ENCODE measurements at regions not wholly inside any gene's neighbourhood (a gene's known extent, or its start where the extent isn't known, plus 50 kb on each side); places are given as distances from the start of the nearest gene placed in this dataset.

DNA sequence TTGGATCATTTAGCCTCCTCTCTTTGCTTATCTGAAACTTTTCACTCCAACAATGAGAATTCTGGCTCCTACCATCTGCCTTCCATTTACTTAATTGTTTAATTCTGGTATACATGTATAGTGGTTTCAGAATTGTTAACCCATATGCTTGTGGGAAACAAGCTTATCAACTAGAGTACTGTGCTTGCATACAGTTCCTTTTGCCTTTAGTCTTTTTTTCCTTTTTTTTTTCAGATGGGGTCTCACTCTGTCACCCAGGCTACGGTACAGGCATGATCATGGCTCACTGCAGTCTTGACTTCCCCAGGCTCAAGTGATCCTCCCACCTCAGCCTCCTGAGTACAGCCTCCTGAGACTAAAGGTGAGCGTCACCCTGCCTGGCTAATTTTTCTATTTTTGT, 153.8 kb upstream of the LHX5 start:
- Mint-ChIP-seq H3K9me3 (ENCODE audit: low read depth) (peaks cover 12% of the 10 kb centered on the region), H3K27ac (no peak overlapping the region), H3K36me3 (ENCODE audit: low read depth) (no peaks in the 10 kb centered on the region), H3K4me3 (no peak overlapping the region), H3K4me1 (no peaks in the 10 kb centered on the region), H3K27me3 (no peaks in the 10 kb centered on the region)
- ChIA-PET POLR2A (no interaction called here), CTCF (no interaction called here)
- no peak for ATAC-seq
- intact Hi-C loops (cut with DNase I, micrococcal nuclease) = no loop called here
- DNase-seq = no peak

GRCh38 chr12:113622410-113622809, 150.7 kb upstream of the LHX5 start:
- no peak overlapping the region for H3K27ac Mint-ChIP-seq
- H3K27me3 Mint-ChIP-seq = peaks cover 2% of the 10 kb centered on the region
- peaks cover 9% of the 10 kb centered on the region for H3K9me3 Mint-ChIP-seq (ENCODE audit: low read depth)
- POLR2A ChIA-PET = no interaction called here
- no peak for DNase-seq
- no peaks in the 10 kb centered on the region for H3K4me1 Mint-ChIP-seq
- CTCF ChIA-PET = no interaction called here
- H3K4me3 Mint-ChIP-seq = no peak overlapping the region
- intact Hi-C loops (cut with DNase I, micrococcal nuclease) = no loop called here
- H3K36me3 Mint-ChIP-seq (ENCODE audit: low read depth) = no peaks in the 10 kb centered on the region
- ATAC-seq = no peak

DNA sequence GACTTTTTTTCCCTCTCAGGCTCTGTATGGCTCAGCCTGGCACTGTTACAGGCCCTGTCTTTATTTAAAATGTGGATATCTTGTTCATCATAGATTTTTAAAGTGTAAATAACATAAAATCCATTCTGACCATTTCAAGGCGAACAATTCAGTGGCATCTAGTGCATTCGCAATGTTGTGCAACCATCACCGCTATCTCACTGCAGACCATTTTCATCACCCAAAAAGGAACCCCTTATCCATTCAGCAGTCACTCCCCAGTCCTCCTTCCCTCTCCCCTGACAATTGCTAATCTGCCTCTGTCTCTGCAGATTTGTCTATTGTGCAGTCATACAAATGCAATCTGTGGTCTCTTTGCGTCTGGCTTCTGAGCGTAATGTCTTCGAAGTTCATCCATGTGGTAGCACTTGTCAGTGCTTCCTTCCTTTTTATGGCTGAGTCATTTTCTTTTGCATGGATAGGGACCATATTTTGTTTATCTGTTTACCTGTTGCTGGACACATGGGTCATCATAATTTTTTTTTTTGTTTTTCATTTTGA, 148.8 kb upstream of the LHX5 start:
- DNase-seq = no peak
- no peak for ATAC-seq
- Mint-ChIP-seq H3K4me1 (no peaks in the 10 kb centered on the region), H3K27ac (no peak overlapping the region), H3K27me3 (peaks cover 5% of the 10 kb centered on the region), H3K4me3 (no peak overlapping the region), H3K9me3 (ENCODE audit: low read depth) (peaks cover 7% of the 10 kb centered on the region), H3K36me3 (ENCODE audit: low read depth) (no peaks in the 10 kb centered on the region)
- intact Hi-C loops (cut with DNase I, micrococcal nuclease) = no loop called here
- ChIA-PET POLR2A (no interaction called here), CTCF (interaction anchor here (0.7 kb wide), 1 partner anchor 130 kb away, joined by 4 read pairs; no protein-coding TSS in a partner anchor)

- Mint-ChIP-seq H3K27ac (no peak overlapping the region), H3K4me1 (no peaks in the 10 kb centered on the region), H3K27me3 (peaks cover 7% of the 10 kb centered on the region), H3K9me3 (ENCODE audit: low read depth) (peaks cover 5% of the 10 kb centered on the region), H3K4me3 (no peak overlapping the region), H3K36me3 (ENCODE audit: low read depth) (no peaks in the 10 kb centered on the region)
- intact Hi-C loops (cut with DNase I, micrococcal nuclease) = no loop called here
- DNase-seq = no peak
- CTCF ChIA-PET = interaction anchor here (0.6 to 0.7 kb wide), 2 partner anchors 162 to 1831 kb away, joined by 4 to 5 read pairs; no protein-coding TSS in a partner anchor
- no peak for ATAC-seq
- POLR2A ChIA-PET = no interaction called here
Measured at GRCh38 chr12:113619202-113619601, 147.5 kb upstream of the LHX5 start.

GRCh38 chr12:113613414-113613813, 141.7 kb upstream of the LHX5 start:
- H3K9me3 Mint-ChIP-seq (ENCODE audit: low read depth) = peaks cover 5% of the 10 kb centered on the region
- no peak overlapping the region for H3K4me3 Mint-ChIP-seq
- H3K36me3 Mint-ChIP-seq (ENCODE audit: low read depth) = no peaks in the 10 kb centered on the region
- ATAC-seq (no peak), DNase-seq (no peak)
- H3K27ac Mint-ChIP-seq = no peak overlapping the region
- intact Hi-C loops (cut with DNase I, micrococcal nuclease) = no loop called here
- ChIA-PET POLR2A (no interaction called here), CTCF (no interaction called here)
- peaks cover 36% of the 10 kb centered on the region for H3K27me3 Mint-ChIP-seq
- no peaks in the 10 kb centered on the region for H3K4me1 Mint-ChIP-seq

- Mint-ChIP-seq H3K36me3 (ENCODE audit: low read depth) (no peaks in the 10 kb centered on the region), H3K9me3 (ENCODE audit: low read depth) (peaks cover 8% of the 10 kb centered on the region), H3K4me1 (no peaks in the 10 kb centered on the region), H3K4me3 (no peak overlapping the region), H3K27ac (no peak overlapping the region), H3K27me3 (peaks cover 39% of the 10 kb centered on the region)
- POLR2A ChIA-PET = no interaction called here
- DNase-seq (no peak), ATAC-seq (no peak)
- intact Hi-C loops (cut with DNase I, micrococcal nuclease) = no loop called here
- CTCF ChIA-PET = no interaction called here
Measured at GRCh38 chr12:113612793-113613192, 141.1 kb upstream of the LHX5 start.

DNA sequence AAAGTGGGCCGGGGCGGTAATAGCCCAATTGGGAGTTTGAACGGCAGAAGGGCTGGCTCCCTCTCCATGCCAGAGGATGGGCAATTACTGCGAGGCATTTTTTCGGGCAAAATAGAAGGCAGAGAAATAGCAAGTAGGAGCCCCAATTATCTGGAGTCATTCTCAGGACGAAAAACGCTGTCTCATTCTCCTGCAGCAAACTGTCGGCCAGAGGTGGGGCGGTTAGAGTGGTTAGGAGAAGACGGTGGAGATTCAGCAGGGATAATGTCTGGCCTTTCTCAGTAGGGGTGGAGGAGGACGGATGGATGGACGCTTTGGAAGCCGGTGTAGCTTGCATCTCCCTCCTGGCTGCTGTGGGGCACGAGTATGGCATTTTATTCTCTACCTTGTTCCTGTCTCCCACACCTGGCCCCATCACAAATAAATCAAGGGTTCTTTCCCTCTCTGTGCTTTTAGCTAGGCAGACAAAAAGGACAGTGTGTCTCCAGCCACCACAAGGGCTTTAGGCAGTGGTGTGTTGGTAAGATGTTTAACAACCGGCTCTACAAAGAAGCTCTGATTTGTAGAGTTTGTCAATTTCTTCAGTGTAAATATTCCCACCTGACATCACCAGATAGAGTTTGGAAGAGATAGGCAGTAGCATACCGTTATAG, 140.5 kb upstream of the LHX5 start:
- POLR2A ChIA-PET = no interaction called here

DNA sequence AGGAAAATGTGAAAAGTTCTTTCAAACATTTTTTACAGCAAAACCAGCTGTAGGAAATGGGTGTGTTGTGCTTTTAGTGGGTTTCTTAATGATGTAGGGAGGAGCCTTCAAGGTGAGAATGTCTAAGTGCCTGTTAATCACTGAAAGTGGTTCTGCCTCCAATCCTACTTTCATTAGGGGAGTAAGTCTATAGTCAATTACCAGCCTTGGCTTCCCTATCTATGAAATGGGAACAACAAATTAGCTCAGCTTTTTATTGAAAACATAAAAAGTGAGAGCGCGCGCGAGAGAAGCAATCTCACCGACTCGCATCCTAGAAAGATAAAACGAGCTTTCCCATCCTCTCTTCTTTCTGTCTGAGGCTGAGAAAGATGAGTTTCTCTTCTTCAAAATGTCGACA, 140.0 kb upstream of the LHX5 start:
- Mint-ChIP-seq H3K4me3 (no peak overlapping the region), H3K9me3 (ENCODE audit: low read depth) (peaks cover 8% of the 10 kb centered on the region)

More for the DNA sequence above, 140.5 kb upstream of the LHX5 start:
- Mint-ChIP-seq H3K27ac (no peak overlapping the region), H3K27me3 (peaks cover 42% of the 10 kb centered on the region), H3K36me3 (ENCODE audit: low read depth) (no peaks in the 10 kb centered on the region), H3K9me3 (ENCODE audit: low read depth) (peaks cover 8% of the 10 kb centered on the region), H3K4me1 (no peaks in the 10 kb centered on the region), H3K4me3 (no peak overlapping the region)
- DNase-seq = no peak
- ATAC-seq = no peak
- intact Hi-C loops (cut with DNase I, micrococcal nuclease) = no loop called here
- CTCF ChIA-PET = no interaction called here

DNA sequence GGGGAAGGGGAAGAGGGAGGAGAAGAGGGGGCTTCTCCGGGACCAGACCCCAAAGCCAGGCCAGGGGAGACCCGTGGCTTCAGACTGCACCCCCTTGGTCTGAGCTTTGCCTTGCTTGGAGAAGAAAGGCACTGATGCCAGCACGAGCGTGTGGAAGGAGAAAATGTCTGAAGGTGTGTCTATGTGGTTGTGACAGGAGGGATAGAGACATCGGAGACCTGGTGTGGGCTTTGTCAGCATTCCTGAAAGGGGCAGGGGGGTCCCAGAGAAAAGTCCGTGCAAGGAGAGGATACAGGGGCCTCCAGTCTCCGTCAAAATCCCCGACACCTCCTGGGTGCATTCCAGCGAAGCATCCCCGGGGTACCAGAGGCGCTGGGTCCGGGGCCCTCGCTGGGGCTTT, 139.0 kb upstream of the LHX5 start:
- ATAC-seq = no peak
- intact Hi-C loops (cut with DNase I, micrococcal nuclease) = no loop called here
- CTCF ChIA-PET = no interaction called here
- no peak for DNase-seq
- Mint-ChIP-seq H3K36me3 (ENCODE audit: low read depth) (no peaks in the 10 kb centered on the region), H3K9me3 (ENCODE audit: low read depth) (peaks cover 8% of the 10 kb centered on the region), H3K4me1 (no peaks in the 10 kb centered on the region), H3K4me3 (no peak overlapping the region), H3K27ac (no peak overlapping the region), H3K27me3 (peaks cover 45% of the 10 kb centered on the region)
- POLR2A ChIA-PET = no interaction called here

More for the DNA sequence above, 140.0 kb upstream of the LHX5 start:
- Mint-ChIP-seq H3K27me3 (peaks cover 40% of the 10 kb centered on the region), H3K4me1 (no peaks in the 10 kb centered on the region), H3K36me3 (ENCODE audit: low read depth) (no peaks in the 10 kb centered on the region), H3K27ac (no peak overlapping the region)
- ChIA-PET CTCF (no interaction called here), POLR2A (no interaction called here)
- intact Hi-C loops (cut with DNase I, micrococcal nuclease) = no loop called here
- no peak for DNase-seq
- ATAC-seq = no peak

- no peak for DNase-seq
- POLR2A ChIA-PET = no interaction called here
- Mint-ChIP-seq H3K9me3 (ENCODE audit: low read depth) (peaks cover 7% of the 10 kb centered on the region), H3K27ac (no peak overlapping the region), H3K4me3 (no peak overlapping the region), H3K36me3 (ENCODE audit: low read depth) (no peaks in the 10 kb centered on the region), H3K4me1 (no peaks in the 10 kb centered on the region), H3K27me3 (peaks cover 44% of the 10 kb centered on the region)
- intact Hi-C loops (cut with DNase I, micrococcal nuclease) = no loop called here
- ATAC-seq = no peak
- CTCF ChIA-PET = no interaction called here
Measured at GRCh38 chr12:113609692-113610469, 138.2 kb upstream of the LHX5 start.

- CTCF ChIA-PET = no interaction called here
- no peak for DNase-seq
- H3K4me1 Mint-ChIP-seq = no peaks in the 10 kb centered on the region
- peaks cover 3% of the 10 kb centered on the region for H3K9me3 Mint-ChIP-seq (ENCODE audit: low read depth)
- H3K36me3 Mint-ChIP-seq (ENCODE audit: low read depth) = no peaks in the 10 kb centered on the region
- H3K4me3 Mint-ChIP-seq = no peak overlapping the region
- ATAC-seq = no peak
- intact Hi-C loops (cut with DNase I, micrococcal nuclease) = loop anchor here in 1 of 2 experiments (5.0 kb wide), 1 partner anchor 122 kb away; no protein-coding TSS in a partner anchor
- peaks cover 19% of the 10 kb centered on the region for H3K27me3 Mint-ChIP-seq
- POLR2A ChIA-PET = no interaction called here
- H3K27ac Mint-ChIP-seq = no peak overlapping the region
Measured at GRCh38 chr12:113604666-113605065, 133.0 kb upstream of the LHX5 start.

- Mint-ChIP-seq H3K9me3 (ENCODE audit: low read depth) (no peaks in the 10 kb centered on the region), H3K36me3 (ENCODE audit: low read depth) (no peaks in the 10 kb centered on the region), H3K4me1 (no peaks in the 10 kb centered on the region), H3K27me3 (peaks cover 13% of the 10 kb centered on the region), H3K27ac (no peak overlapping the region), H3K4me3 (no peak overlapping the region)
- intact Hi-C loops (cut with DNase I, micrococcal nuclease) = loop anchor here in 1 of 2 experiments (5.0 kb wide), 1 partner anchor 119 kb away; no protein-coding TSS in a partner anchor
- DNase-seq (peak; percentile 16), ATAC-seq (no peak)
- POLR2A ChIA-PET = no interaction called here
- CTCF ChIA-PET = no interaction called here
Measured at GRCh38 chr12:113601656-113602263, 130.1 kb upstream of the LHX5 start.
